Fibroblast of lung (primary cell): ENCODE measurements at regions not wholly inside any gene's neighbourhood (a gene's known extent, or its start where the extent isn't known, plus 50 kb on each side); places are given as distances from the start of the nearest gene placed in this dataset.
"Not testable (repeated sequence)": the region's sequence is repeated elsewhere in the genome, so short reads cannot be mapped to it uniquely, and the experiment has no call there.

Source experiments
- DNase-seq, 2 donors: peaks; one replicate each; pipeline versions ENCODE4 v3.0.0 to v3.0.0-alpha.2; 2010; ENCODE audit warnings: low read depth in 2 of 2
- H2AFZ ChIP-seq: 2 replicates; pipeline ENCODE4 v1.5.1; 2012; ENCODE audit warnings: low read length, control low read depth, inconsistent platforms
- H3K27ac ChIP-seq: 2 replicates; pipeline ENCODE4 v1.5.1; 2011; ENCODE audit warnings: low read length, control low read depth; ENCODE audit not compliant: insufficient read depth
- H3K27me3 ChIP-seq: 2 replicates; pipeline ENCODE4 v1.5.1; 2011; ENCODE audit warnings: mild to moderate bottlenecking, low read length; ENCODE audit not compliant: control insufficient read depth, insufficient read depth
- H3K36me3 ChIP-seq: 2 replicates; pipeline ENCODE4 v1.5.1; 2011; ENCODE audit warnings: low read length; ENCODE audit not compliant: control insufficient read depth, insufficient read depth
- H3K4me1 ChIP-seq: 2 replicates; pipeline ENCODE4 v1.5.1; 2011; ENCODE audit warnings: low read length; ENCODE audit not compliant: control insufficient read depth, insufficient read depth; ENCODE audit errors: extremely low read depth
- H3K4me2 ChIP-seq: 2 replicates; pipeline ENCODE4 v1.5.1; 2011; ENCODE audit warnings: low read length, control low read depth; ENCODE audit not compliant: insufficient read depth; ENCODE audit errors: extremely low read depth
- H3K4me3 ChIP-seq, 4 experiments: fragments of 200-600 bp in 1 of 4; sonication (generic) in 1 of 4; replicated peaks in 1 of 4; 2 replicates each; pipeline ENCODE4 v1.5.1; 2011 to 2016; ENCODE audit warnings: low read length in 4 of 4, low read depth in 3 of 4, mild to moderate bottlenecking in 3 of 4, control low read depth in 2 of 4, inconsistent platforms in 1 of 4, mixed read lengths in 1 of 4; ENCODE audit not compliant: insufficient read depth in 1 of 4; ENCODE audit errors: control extremely low read depth in 1 of 4
- H3K79me2 ChIP-seq: 2 replicates; pipeline ENCODE4 v1.5.1; 2012; ENCODE audit warnings: mild to moderate bottlenecking, low read length, inconsistent platforms; ENCODE audit not compliant: control insufficient read depth, insufficient read depth
- H3K9ac ChIP-seq: 2 replicates; pipeline ENCODE4 v1.5.1; 2011; ENCODE audit warnings: mild to moderate bottlenecking, low read length, control low read depth; ENCODE audit not compliant: insufficient read depth
- H3K9me3 ChIP-seq: 2 replicates; pipeline ENCODE4 v1.5.1; 2012; ENCODE audit warnings: low read depth, low read length; ENCODE audit not compliant: control insufficient read depth, insufficient read depth
- H4K20me1 ChIP-seq: 2 replicates; pipeline ENCODE4 v1.5.1; 2011; ENCODE audit warnings: low read length; ENCODE audit not compliant: control insufficient read depth, insufficient read depth; ENCODE audit errors: extremely low read depth
- CTCF ChIP-seq, 2 donors: IDR thresholded peaks in 1 of 2; conservative IDR thresholded peaks in 1 of 2; 1 replicate in 1 of 2; 2 replicates in 1 of 2; pipeline ENCODE4 v1.5.1; 2011 to 2012; ENCODE audit warnings: low read length in 2 of 2, control low read depth in 1 of 2, inconsistent platforms in 1 of 2, low read depth in 1 of 2, mild to moderate bottlenecking in 1 of 2
- EZH2 ChIP-seq: IDR thresholded peaks from 2 replicates; pipeline ENCODE4 v1.5.1; 2012; ENCODE audit warnings: low read length, control low read depth, mild to moderate bottlenecking; ENCODE audit errors: missing control alignments

GRCh38 chr3:81837071-81837593, 75.7 kb upstream of the GBE1 start:
- no peak overlapping the region for H3K27ac ChIP-seq
- peak in 1 of 2 donors; percentile 17 for DNase-seq
- H3K9me3 ChIP-seq, result no peaks in the 10 kb centered on the region
- H2AFZ ChIP-seq, result no peak overlapping the region
- H3K36me3 ChIP-seq, result no peaks in the 10 kb centered on the region
- H3K4me2 ChIP-seq, result no peak overlapping the region
- H3K4me1 ChIP-seq, result no peaks in the 10 kb centered on the region
- H3K79me2 ChIP-seq, result no peaks in the 10 kb centered on the region
- no peak overlapping the region for H3K4me3 ChIP-seq
- H3K9ac ChIP-seq, result no peak overlapping the region
- H4K20me1 ChIP-seq, result no peaks in the 10 kb centered on the region
- no peaks in the 10 kb centered on the region for H3K27me3 ChIP-seq
- TF ChIP-seq EZH2 (no peak), CTCF (conservative IDR thresholded peaks at IDR 0.05 in 1 of 2, IDR thresholded peaks at IDR 0.05 in 1 of 2; ENCODE audit: low read depth in 1 of 2, low read length in 2 of 2) (no peak)

GRCh38 chr3:81829937-81830336, 68.5 kb upstream of the GBE1 start:
- H3K79me2 ChIP-seq, result no peaks in the 10 kb centered on the region
- H3K4me3 ChIP-seq, result no peak overlapping the region
- H3K9ac ChIP-seq, result no peak overlapping the region
- no peak overlapping the region for H3K27ac ChIP-seq
- no peaks in the 10 kb centered on the region for H3K4me1 ChIP-seq
- no peaks in the 10 kb centered on the region for H3K36me3 ChIP-seq
- TF ChIP-seq EZH2 (no peak), CTCF (conservative IDR thresholded peaks at IDR 0.05 in 1 of 2, IDR thresholded peaks at IDR 0.05 in 1 of 2; ENCODE audit: low read depth in 1 of 2, low read length in 2 of 2) (no peak)
- H4K20me1 ChIP-seq, result no peaks in the 10 kb centered on the region
- H3K9me3 ChIP-seq, result no peaks in the 10 kb centered on the region
- H3K4me2 ChIP-seq, result no peak overlapping the region
- no peaks in the 10 kb centered on the region for H3K27me3 ChIP-seq
- DNase-seq, result no peak
- H2AFZ ChIP-seq, result no peak overlapping the region

GRCh38 chr3:81829272-81829671, 67.8 kb upstream of the GBE1 start:
- H3K4me1 ChIP-seq, H3K36me3 ChIP-seq, H3K9me3 ChIP-seq, H3K9ac ChIP-seq, H3K27me3 ChIP-seq, H3K79me2 ChIP-seq, DNase-seq, H3K27ac ChIP-seq, H4K20me1 ChIP-seq, H3K4me3 ChIP-seq, H3K4me2 ChIP-seq, H2AFZ ChIP-seq: not testable (repeated sequence)
